AG04449 (cell line): ENCODE measurements at regions not wholly inside any gene's neighbourhood (a gene's known extent, or its start where the extent isn't known, plus 50 kb on each side); places are given as distances from the start of the nearest gene placed in this dataset.

Experiments
- CTCF ChIA-PET: fragments of 350-600 bp; formaldehyde crosslinking; extraction: SDS; loops from one replicate; lab custom pipeline; 2021; ENCODE audit warnings: antibody characterized with exemption; lab: Yijun Ruan, JAX
- POLR2A ChIA-PET: fragments of 400-600, 350-600 bp; formaldehyde crosslinking; extraction: SDS; loops from one replicate; lab custom pipeline; 2020; ENCODE audit warnings: antibody characterized with exemption, inconsistent platforms; lab: Yijun Ruan, JAX
- DNase-seq: peaks from one replicate; pipeline ENCODE4 v3.0.0-alpha.2; 2010; ENCODE audit warnings: low read depth, low spot score
- H3K4me3 ChIP-seq: 2 replicates; pipeline ENCODE4 v1.5.1; 2011; ENCODE audit warnings: low read depth, mild to moderate bottlenecking, control low read depth, low read length
- TF ChIP-seq, protein P1 (sequence below): IDR thresholded peaks from one replicate; pipeline ENCODE4 v1.5.1; 2011; ENCODE audit warnings: mild to moderate bottlenecking, moderate library complexity, low read length, control low read depth, inconsistent platforms; ENCODE audit not compliant: insufficient read depth; ENCODE audit errors: missing control alignments

DNA sequence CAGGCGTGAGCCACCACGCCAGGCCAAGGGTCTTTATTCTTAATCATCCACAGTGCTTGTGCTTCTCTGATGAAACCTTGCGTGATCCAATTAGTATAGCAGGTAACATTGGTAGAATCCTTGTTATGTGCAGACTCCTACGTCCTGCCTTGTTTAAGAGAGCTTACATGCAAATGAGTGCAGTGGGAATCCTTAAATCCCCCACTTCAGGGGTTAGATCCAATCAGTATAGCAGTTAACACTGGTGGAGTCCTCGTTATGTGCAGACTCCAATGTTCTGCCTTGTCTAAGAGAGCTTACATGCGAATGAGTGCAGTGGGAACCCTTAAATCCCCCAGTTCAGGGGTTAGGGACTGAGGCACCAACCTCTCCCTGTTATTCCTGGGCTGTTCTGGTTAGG lies 193.4 kb downstream of the SEMA6A start:
- TF ChIP-seq, protein P1, sequence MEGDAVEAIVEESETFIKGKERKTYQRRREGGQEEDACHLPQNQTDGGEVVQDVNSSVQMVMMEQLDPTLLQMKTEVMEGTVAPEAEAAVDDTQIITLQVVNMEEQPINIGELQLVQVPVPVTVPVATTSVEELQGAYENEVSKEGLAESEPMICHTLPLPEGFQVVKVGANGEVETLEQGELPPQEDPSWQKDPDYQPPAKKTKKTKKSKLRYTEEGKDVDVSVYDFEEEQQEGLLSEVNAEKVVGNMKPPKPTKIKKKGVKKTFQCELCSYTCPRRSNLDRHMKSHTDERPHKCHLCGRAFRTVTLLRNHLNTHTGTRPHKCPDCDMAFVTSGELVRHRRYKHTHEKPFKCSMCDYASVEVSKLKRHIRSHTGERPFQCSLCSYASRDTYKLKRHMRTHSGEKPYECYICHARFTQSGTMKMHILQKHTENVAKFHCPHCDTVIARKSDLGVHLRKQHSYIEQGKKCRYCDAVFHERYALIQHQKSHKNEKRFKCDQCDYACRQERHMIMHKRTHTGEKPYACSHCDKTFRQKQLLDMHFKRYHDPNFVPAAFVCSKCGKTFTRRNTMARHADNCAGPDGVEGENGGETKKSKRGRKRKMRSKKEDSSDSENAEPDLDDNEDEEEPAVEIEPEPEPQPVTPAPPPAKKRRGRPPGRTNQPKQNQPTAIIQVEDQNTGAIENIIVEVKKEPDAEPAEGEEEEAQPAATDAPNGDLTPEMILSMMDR = no peak
- CTCF ChIA-PET = no interaction called here
- DNase-seq = no peak
- POLR2A ChIA-PET = no interaction called here
- H3K4me3 ChIP-seq = no peak overlapping the region

DNA sequence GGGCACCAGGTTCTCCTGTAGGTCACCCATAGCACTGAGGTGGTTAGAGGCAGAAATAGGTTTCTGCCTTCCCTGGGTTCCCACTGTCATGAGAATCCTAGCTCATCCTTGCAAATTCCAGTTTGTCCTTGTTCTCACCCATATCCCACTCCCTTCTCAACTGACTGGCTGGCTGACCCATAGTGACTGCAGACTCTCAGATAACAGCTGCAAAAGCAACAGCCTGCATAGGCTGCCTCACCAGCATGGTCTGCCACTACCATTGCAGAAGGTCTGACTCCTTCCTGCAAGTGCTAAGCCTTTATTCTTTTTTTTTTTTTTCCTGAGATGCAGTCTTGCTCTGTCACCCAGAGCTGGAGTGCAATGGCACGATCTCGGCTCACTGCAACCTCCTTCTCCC lies 194.0 kb downstream of the SEMA6A start:
- no peak overlapping the region for H3K4me3 ChIP-seq
- ChIA-PET POLR2A (no interaction called here), CTCF (no interaction called here)
- TF ChIP-seq, protein P1 = no peak
- DNase-seq = no peak

DNA sequence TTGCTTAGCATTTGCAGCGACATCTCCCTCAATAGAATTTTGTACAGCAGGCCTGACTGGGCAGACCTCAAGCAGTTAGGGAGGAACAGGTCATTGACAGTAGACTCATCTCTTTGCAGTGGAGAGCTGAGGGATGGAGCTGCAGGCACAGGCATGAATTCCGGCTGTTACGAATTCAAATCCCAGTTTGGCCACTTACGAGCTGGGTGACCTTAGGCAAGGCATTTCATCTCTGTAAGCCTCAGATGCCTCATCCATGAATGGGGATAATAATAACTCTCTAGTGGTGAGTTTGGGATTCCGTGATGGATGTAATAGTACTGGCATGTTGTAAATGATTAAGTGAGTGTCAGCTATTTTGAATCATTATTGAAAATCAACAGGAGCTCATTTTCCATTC lies 195.3 kb downstream of the SEMA6A start:
- no peak for DNase-seq
- CTCF ChIA-PET = no interaction called here
- H3K4me3 ChIP-seq = no peak overlapping the region
- TF ChIP-seq, protein P1 = no peak
- POLR2A ChIA-PET = no interaction called here

DNA sequence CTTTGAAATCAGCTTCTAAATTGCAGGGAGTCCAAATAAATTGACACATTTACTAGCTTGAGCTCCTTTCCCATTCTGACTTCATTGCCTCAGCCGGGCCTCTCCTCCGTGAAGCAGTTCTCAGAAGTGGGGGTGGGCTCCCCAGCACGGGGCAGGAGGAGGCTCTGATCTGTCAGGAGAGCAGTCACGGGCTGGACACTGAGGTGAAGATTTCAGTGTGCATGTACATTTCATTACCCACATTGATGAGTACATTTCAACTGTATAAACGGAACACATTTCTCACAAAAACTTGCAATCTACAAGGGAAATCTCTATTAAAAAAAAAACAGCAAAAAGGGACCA lies 195.9 kb downstream of the SEMA6A start:
- ChIA-PET CTCF (no interaction called here), POLR2A (no interaction called here)
- TF ChIP-seq, protein P1 = no peak
- no peak for DNase-seq
- H3K4me3 ChIP-seq = no peak overlapping the region

DNA sequence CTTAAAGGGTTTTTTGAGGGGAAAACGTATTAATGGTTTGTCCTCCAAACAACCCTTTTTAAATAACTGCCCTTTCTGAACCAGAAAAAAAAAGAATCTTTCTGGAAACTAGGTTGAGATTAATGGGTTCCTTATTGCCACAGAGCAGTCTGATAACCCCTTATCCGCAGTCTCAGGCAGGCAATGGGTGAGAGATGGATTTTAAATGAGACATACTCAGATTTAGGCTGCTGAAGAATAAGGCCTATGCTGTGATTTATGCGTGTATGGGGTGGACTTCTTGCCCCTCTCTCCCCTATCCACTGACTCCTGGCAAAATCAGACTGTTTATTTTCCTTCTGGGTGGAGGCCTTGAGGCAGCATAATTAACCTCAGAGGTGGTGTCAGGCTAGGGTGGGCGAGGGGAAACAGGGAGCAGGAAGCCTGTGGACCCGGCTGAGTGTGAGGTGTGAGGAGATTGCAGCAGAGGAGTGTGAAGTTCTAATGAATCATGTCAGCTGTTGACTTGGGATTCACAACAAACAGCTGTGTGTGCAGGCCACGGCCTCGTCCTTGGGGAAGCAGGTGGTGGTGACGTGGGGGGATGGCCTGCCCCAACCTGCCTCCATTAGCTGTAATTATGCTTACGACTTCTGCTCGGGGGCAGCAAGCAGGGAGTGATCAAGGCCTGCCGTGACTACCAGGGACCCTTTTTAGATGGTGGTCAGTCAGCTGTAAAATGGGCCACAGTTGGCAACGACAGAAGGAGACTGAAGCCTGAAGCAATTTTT lies 196.4 kb downstream of the SEMA6A start:
- no peak overlapping the region for H3K4me3 ChIP-seq
- no peak for DNase-seq
- ChIA-PET POLR2A (no interaction called here), CTCF (no interaction called here)
- TF ChIP-seq, protein P1 = no peak

DNA sequence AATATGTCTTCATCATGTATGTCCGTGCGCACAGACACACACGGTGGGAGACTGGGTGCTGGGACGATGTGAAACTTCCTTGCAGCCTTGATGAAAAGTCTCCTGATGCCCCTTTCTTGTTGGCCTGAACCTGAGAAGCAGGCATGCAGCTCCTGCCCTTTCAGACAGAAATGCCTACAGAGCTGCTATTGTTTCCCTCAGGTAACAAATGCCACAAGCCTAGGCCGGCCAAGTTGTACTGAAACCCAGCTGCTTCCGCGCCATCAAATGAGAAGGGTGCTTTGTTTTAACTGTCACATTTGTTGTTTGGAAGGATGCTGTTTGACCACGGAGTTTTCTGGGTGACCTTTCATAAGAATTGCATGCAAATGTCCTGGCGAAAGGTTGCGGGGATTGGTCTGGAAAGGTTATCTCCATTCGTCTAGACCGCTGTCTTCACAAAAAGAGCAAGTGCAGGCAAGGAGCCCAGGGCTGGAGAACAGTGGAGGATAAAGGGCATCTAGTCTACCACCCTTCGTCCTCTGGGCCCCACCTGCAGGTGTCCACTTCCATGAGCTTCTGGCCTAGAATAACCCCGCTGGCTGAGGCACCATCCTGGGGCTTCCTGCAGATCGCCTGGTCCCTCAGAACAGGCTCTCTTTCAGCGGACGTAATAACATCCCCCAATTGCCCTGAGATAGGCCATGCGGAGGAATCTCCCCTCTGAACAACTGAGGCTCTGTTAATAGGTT lies 197.2 kb downstream of the SEMA6A start:
- ChIA-PET CTCF (no interaction called here), POLR2A (no interaction called here)
- TF ChIP-seq, protein P1 = no peak
- no peak overlapping the region for H3K4me3 ChIP-seq
- DNase-seq = no peak
